ENCODE measurements at regions not wholly inside any gene's neighbourhood (a gene's known extent, or its start where the extent isn't known, plus 50 kb on each side); places are given as distances from the start of the nearest gene placed in this dataset.

DNA sequence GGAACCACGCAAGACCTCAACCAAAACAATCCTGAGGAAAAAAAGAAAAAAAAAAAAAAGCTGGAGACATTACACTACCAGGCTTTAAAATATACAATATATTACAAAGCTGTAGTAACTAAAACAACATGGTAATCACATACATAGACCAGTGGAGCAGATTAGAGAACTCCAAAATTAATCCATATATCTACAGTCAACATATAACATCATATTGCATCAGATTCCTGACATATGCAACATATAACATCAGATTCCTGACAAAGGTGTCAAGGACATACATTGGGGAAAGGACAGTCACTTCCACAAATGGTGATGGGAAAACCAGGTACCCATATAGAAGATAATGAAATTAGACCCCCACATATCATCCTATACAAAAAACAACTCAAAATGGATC, 145.8 kb downstream of the BTG1 start:
- no peak for DNase-seq (ENCODE audit: low spot score)

DNA sequence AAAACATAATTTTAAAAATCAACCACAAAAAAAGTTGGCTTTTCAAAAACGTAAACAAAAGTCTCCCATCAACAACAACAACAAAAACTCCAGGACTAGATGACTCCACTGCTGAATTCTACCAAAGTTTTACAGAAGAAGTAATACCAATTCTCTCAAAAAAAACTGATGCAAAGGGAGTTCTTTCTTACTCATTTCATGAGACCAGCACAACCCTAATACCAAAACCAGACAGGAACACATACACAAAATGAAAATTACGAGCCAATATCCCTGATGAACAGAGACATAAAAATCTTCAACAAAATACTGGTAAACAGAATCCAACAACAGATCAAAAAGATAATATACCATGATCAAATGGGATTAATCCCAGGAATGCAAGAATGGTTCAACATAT, 147.3 kb downstream of the BTG1 start:
- DNase-seq (ENCODE audit: low spot score), result no peak

DNA sequence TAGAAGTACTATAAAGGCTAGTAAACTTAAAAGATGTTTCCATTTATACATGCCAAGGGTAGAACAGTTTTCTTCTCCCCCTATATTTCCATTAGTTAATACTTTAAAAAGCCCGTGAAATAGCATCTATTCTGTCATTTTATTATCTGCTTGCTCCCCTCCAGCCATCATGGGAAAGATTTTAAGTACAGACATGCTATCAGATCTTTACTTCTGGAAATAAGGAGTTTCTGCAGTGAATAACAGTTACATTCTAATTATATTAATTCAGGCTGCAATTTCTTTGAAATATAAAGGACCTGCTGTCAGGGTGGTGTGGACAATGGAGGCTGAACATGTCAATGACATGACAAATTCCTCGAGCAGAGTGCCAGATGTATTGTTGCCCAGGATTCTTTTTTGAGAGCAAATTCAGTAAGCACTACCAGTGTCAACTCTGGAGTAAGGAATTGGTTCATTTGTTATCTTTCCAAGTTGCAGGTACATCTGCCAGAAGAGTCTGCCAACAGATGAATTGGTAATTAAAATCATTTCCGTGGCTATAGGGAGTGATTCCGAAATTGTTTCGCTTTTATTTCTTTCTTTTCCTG, 151.3 kb downstream of the BTG1 start:
- no peak for DNase-seq (ENCODE audit: low spot score)

DNA sequence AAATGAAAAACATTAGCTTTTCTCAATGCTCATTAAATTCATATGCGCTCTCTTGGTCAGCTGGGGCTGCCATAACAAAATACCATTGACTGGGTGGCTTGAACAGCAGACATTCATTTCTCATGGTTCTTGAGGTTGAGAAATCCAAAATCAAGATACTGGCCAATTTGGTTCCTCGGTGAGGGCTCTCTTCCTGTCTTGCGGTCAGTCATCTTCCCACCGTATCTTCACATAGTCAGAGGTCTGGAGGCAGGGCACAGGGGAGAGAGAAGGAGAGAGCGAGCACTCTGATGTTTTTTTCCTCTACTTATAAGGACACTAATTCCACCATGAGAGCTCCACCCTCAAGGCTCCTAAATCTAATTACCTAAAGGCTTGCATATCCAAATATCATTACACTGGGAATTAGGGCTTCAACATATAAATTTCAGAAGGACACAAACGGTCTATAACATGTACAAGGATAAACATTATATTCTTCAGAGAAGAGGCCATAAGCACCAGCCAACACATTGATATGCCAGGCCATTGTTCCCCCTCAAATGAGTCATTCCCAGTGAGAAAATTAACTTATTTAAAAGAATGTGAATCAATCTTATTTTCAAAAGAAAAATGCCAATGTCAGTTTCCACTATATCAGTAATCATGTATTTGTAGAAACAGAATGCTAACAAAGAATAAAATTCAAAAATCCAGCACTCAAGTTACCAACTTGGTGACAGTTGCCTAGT, 152.2 kb downstream of the BTG1 start:
- DNase-seq (ENCODE audit: low spot score), result no peak

DNA sequence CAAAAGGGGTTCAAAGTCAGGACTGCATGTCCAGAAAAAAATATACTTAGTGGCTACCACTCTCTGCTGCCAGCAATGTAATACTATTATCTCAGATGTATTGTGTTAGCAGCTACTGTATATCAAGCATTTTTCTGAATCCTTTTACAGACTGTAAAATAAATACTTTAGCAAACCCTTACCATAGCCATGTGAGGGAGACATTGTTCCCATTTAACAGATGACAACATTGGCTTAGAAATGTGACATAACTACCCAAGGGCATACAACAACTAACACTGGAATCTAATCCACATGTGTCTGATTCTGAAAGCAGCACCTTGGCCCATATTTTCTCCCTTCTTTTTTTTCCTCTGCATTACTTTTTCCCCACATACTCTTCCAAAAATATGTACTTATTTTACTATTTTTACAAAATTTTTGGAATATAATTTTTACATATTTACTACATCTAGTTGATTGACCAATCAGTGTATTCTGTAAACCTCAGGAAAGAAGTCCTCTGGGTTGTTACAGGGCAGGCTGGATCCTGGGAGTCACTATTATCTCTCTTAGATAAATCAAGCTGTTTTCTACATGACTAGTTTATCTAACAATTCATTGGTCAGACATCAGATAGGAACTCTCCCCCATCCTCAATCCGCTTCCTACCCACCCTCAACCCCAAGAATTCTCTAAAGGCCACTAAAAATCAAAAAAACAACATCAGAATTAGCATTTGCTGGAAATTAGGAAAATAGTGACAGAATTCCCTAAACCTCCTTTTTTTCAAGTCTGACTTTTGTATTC, 154.1 kb downstream of the BTG1 start:
- no peak for DNase-seq (ENCODE audit: low spot score)

DNA sequence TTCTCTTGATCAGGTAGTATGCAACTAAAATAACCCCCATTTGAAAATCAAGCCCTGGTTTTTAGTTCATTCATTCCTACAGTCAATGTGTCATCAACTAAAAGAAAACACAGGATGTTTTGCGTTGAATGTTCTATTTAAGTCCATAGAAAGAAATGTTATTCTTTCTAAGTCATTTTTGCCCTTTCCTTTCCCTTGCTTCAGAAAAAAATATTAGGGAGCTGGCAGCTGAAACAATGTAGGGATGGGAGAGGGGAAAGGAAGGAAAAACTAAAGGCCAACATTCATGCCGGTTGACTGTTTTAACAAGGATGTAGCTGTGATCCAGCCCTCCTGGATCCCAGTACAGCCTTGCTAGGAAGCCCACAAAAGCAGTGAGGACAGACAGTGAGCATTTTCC, 155.1 kb downstream of the BTG1 start:
- no peak for DNase-seq (ENCODE audit: low spot score)

DNA sequence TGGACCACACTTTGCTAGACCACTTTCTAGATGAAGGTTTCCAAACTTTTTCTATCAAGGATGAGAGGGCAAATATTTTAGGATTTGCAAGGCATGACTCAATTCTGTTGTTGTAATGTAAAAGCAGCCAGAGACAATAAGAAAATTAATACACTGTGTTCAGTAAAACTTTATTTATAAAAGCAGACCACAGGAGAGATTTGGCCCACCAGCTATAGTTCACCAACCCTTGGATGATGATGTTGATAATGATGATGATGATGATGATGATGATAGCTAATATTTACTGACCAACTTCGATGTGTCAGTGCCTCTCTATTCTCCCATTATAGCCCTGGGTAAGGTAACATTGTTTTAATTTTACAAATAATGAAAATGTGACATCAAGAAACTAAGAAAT, 156.5 kb downstream of the BTG1 start:
- no peak for DNase-seq (ENCODE audit: low spot score)

DNA sequence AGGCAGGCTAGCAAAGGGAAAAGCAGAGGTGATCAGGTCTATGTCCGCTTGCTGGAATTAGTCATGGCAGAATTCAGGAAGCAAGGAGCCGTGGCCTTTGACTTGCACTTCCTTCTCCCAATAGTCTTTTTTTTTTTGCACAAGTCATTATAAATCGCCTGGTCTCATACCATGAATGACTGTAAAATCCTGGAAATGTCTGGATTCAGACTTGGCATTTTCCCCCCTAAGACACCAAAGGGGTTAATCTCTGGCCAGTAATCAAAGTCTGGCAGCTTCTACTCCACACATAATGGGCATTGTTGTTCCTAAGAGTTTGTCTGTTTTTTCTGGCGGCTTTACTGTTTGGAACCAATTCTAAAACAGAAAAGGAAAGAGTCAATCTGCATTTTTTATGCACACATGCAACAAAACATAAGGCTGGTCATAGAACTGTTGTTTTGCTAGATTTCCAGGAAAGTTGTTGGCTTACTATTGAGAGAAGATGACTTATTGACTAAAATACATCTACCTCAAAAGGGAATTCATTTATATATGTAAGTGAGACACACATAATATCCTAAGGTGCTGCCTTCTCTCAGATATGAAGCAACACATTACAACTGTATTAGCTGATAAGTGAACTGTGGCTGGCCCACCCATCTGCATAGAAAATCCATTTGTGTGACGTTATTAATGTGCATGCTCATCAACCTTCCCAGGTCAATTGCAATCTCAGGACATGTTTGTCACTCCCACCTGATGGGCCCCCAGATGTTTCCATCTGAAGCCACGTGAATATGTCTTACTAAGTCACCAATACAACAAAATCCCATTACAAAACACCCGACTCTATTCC, 157.3 kb downstream of the BTG1 start:
- DNase-seq (ENCODE audit: low spot score), result no peak

DNA sequence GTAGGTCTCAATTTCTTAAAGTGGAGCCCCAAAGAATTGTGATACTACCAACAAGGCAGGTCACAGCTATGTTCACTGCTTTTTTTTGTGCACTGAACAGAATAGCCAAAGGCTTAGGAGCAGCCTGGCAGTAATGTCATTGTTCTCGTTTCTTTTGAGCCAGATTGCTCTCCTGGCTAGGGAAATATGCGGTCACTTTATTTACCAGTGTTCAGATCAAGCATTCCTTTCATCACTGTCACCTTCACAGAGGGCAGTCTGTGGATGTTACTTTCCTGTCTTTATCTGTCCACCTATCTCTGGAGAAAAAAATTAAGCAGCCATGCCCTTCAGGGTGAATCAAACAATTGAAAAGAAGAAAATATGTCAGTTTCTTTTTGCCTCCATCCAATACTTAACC, 159.6 kb downstream of the BTG1 start:
- DNase-seq (ENCODE audit: low spot score), result no peak

DNA sequence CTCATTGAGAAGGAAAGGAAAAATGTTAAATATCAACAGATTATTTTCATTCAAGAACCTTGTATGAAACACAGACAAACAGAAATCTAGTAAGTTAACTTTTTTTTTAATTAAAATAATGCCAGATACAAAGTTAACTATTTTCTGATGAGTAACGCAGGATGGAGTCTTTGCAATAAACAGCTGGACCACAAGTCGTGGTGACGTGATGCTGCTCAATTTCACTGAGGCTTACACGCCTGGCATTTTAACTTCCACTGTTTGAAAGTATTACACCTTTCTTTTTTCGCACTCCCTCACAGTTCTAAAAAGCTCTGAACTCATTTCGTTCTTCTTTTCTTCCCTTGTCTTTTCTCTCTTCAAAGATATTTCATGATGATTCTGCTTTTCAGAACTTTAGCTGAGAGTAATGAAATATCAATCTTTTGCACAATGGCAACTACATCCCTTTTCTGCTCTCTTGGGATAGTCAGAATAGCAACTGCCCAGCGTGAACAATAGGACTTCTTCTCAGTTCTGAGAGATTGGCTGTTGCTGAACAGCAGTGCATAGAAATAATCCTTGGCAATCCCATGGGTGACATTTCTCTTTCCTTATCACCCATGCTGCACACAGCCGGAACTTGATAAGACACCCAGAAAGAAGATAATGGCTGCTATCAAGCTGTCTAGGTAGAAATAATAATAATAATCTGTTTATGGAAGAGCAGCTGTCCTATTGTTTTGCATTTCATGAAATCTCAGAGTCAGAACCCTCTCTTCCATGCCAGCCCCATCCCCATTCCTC, 160.5 kb downstream of the BTG1 start:
- no peak for DNase-seq (ENCODE audit: low spot score)

DNA sequence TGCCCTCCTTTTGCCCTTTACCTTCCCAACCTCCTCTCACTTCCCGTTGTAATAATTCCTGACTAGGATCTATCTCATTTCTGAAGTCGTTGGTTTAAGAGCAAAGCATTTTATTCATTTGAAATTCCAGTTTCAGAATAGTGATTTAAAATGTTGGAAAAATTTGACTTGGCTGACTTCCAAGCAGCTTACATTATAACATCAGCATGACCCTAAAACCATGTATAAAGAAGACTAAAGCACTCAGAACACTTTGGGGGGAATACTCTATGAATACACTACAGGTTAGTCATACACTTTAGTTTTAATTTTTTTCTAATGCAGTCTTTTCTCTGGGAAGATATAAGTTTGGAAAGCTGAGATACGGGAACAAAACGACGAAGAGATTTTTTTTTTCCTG, 161.1 kb downstream of the BTG1 start:
- DNase-seq (ENCODE audit: low spot score), result no peak

DNA sequence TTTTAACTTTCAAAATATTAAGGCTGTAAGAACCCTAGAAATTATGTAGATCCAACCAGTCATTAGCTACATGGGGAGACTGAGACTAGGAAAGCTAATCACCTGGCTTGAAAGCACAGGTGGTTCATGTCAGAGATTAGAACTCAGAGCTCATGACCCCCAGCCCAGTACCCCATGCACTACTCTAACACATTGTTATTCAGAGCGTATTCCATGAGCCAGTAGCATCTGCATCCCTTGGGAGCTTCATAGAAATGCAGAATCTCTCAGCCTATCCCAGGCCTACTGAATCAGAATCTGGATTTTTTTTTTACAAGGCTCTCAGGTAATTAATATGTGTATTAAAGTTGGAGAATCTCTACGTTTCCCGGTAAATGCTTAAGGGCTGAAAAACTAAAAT, 161.7 kb downstream of the BTG1 start:
- no peak for DNase-seq (ENCODE audit: low spot score)

DNA sequence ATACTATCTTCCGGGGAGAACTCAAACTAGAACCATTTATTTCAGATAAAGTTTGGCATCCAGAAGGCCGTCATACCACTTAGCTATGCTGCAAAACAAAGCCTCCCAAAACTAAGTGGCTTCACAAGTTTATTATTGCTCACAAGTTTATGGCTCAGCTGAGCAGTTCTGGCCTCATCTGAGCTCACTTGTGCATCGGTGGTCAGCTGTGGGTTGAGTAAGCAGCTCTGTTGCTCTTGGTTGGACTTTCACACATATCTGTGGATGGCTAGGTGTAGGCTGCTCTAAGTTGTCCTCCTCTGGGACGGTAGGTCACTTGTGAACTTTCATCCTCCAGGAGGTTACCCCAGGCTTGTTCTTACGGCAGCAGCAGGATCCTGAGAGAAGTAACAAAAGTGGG, 162.7 kb downstream of the BTG1 start:
- DNase-seq (ENCODE audit: low spot score), result no peak

DNA sequence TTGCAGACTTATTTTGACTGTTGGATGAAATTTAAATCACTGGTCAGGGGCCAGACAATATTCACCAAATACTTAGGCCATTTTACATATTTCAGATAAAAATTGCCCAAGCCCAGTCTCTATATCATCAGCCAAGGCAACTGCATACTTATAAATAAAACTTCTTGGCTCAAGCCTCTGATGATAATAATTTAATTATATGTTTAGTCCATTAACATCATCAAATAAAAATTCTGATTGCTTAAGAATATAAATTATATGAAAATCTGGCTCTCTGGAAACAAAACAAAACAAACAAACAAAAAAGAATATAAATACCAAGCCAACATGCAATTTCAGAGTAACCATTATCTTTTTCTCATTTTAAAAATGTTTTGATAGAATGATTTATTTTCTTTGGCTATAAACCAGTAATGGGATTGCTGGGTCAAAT, 165.2 kb downstream of the BTG1 start:
- no peak for DNase-seq (ENCODE audit: low spot score)

DNA sequence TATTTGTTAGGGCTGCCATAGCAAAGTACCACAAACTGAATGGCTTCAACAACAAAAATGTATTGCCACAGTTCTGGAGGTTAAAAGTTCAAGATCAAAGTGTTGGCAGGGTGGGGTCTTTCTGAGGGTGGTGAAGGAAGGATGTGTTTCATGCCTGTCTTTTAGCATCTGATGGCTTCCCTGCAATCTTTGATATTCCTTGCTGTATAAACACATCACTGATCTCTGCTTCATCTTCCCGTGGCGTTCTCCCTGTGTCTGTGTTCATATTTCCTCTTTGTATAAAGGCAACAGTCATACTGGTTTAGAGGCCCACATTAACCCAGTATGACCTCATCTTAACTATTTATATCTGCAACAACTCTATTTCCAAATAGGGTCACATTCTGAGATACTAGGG, 167.5 kb downstream of the BTG1 start:
- DNase-seq (ENCODE audit: low spot score), result no peak

DNA sequence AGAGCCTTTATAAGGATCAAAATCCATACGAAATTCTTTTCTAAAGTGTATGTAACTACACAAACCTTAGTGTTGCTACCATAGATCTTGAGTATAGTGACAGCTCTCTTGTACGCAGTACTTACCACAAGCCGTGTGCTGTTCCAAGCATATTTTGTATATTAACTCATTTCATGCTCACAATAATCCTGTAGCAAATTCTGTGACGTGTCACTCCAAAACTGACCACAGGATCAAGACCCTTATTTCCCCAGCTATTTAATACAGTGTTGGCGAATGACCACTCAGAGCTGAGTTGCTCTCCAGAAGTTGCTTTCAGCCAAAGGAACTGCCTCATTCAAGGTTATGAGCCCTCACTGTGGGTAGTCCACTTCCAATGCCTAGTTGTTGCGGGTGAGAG, 169.8 kb downstream of the BTG1 start:
- DNase-seq (ENCODE audit: low spot score), result no peak

DNA sequence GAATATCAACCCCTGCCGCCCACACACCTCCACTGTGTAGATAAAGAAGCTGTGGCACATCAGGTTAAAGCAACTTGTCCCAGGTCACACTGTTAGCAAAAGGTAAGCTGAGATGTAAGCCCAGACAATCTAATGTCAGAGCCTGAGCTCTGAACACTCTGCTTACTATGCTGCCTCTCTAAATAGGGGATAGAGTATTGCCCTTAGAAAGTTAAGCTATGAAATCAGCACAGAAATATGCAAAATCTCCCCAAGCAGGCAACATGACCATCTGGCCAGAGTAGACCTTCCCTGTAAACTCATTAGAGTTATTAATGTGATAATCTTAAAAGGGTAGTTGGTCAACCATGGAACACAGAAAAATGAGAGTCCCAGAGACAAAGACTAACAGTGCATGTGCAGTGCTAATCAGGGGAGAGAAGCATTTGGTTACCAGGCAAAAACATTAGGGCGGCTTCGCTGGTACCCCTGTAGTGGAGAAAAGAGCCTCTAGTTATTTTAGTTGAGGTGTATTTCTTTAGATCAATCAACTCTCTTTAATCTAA, 171.0 kb downstream of the BTG1 start:
- DNase-seq (ENCODE audit: low spot score), result no peak

DNA sequence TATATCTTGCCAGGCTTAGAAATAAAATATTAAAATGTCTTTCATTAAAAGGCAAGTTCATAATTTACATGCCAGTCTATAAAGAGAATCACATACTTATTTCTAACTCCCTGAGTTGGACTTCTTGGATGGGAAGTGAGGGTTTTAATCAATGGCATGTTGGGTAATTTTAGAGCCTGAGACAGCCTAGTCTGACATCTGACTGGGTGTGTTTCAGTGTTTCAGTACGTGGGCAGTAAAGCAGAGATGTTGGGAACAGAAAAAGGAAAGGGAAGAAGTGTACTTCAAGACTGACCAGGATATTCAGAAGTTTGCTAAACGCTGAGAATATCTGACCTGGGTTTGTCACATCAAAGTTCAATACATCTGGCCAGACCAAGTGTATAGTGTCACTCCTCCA, 171.8 kb downstream of the BTG1 start:
- DNase-seq (ENCODE audit: low spot score), result no peak

DNA sequence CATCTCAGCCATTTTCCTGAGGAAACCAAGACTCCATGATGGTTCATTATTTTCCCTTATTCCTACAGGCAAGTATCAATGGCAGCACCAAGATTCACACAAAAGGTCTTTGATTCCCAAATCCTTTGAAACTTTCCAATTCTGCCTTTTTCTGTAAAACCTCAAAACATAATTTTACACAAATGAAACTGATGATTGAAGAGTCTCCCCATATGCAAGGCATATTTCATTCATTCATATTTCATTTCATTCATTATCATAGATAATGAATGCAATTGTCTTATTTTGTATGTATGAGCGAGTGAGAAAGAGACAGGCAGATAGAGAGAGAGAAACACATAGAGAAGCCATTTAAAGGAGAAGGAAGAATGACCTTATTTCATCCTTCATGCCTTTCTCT, 172.8 kb downstream of the BTG1 start:
- no peak for DNase-seq (ENCODE audit: low spot score)

DNA sequence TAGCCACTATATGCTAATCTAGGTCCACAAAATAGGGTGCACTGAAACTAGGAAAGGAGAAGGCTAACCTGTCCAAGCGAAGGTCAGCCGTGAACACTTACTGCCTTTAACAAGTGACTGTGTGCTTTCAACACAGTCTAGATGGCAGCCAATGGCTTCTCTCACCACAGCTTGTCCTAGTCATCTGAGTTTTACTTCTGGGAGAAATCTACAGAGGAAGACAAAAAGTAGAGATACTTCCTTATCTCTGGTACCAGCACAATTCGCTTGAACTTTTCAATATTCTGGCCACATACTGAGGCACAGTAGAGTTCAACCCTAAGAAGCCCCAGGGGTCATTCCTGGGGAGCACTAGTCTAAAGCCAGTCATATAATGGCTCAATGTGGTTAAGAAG, 176.9 kb downstream of the BTG1 start:
- no peak for DNase-seq (ENCODE audit: low spot score)

DNA sequence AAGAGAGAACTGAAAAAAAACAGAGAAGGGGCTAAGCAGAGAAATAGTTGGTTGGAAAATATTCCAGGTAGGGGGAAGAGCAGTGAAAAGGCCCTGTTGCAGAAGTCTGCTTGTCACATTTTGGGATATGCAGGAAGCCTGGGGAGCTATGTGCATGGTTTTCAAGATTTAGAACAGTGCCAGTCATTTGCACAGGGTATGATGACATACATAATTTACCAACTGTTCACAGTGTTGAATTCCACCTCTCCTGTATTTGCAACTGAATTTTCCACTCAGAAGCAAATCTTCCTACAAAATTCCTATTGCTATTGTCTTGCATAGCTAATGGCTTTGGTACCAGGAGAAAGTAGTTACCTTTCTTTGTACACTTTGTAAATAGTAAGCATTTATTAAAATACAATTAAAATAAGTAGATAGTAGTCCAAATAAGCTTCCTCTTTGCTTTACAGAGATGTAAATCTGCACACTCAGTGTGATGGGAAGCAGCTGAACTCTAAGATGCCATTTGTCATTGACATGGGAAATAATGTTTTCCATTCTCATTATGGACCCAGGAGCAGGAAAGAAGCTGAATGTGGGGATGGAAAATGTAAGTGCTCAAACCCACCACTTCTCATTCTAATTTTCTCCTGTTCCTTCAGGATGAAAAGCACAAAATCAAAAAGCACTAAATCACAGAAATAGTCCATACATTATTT, 177.4 kb downstream of the BTG1 start:
- DNase-seq (ENCODE audit: low spot score), result no peak

Data from RKO (cell line).